NCI-H1436 treated with DMSO at 0.1 percent for 48 hours (cell line): ENCODE measurements at regions not wholly inside any gene's neighbourhood (a gene's known extent, or its start where the extent isn't known, plus 50 kb on each side); places are given as distances from the start of the nearest gene placed in this dataset.

ENCODE experiments used
- DNase-seq: peaks from one replicate; lab custom pipeline; 2025; lab: John Stamatoyannopoulos, UW

GRCh38 chr3:113138839-113139743 is 72.3 kb upstream of the BOC start:
- no peak for DNase-seq

- DNase-seq, result no peak
Measured at GRCh38 chr3:113140876-113141275, 70.5 kb upstream of the BOC start.

- peak; percentile 80 for DNase-seq
Measured at GRCh38 chr3:113141543-113141942, 69.8 kb upstream of the BOC start.

GRCh38 chr3:113142476-113142875 is 68.9 kb upstream of the BOC start:
- no peak for DNase-seq

- no peak for DNase-seq
Measured at GRCh38 chr3:113143353-113143752, 68.0 kb upstream of the BOC start.

- DNase-seq, result no peak
Measured at GRCh38 chr3:113147681-113148261, 63.6 kb upstream of the BOC start.

- DNase-seq, result no peak
Measured at GRCh38 chr3:113148284-113148683, 63.1 kb upstream of the BOC start.

GRCh38 chr3:113150250-113150649 is 61.1 kb upstream of the BOC start:
- no peak for DNase-seq

- no peak for DNase-seq
Measured at GRCh38 chr3:113151461-113152031, 59.8 kb upstream of the BOC start.

- no peak for DNase-seq
Measured at GRCh38 chr3:113152849-113153248, 58.5 kb upstream of the BOC start.

GRCh38 chr3:113153499-113154107 is 57.8 kb upstream of the BOC start:
- DNase-seq, result no peak

- DNase-seq, result no peak
Measured at GRCh38 chr3:113156816-113157333, 54.5 kb upstream of the BOC start.

GRCh38 chr3:113157408-113158030 is 53.8 kb upstream of the BOC start:
- DNase-seq, result no peak

- no peak for DNase-seq
Measured at GRCh38 chr3:113158171-113158570, 53.2 kb upstream of the BOC start.
